BE2C (cell line): ENCODE measurements at regions not wholly inside any gene's neighbourhood (a gene's known extent, or its start where the extent isn't known, plus 50 kb on each side); places are given as distances from the start of the nearest gene placed in this dataset.

Experiments
- DNase-seq: peaks from one replicate; pipeline ENCODE4 v3.0.0-alpha.2; 2020
- H3K27me3 ChIP-seq: fragments of 250-450 bp; sonication (Bioruptor Pico); 2 replicates; pipeline ENCODE4 v1.5.1; 2020; ENCODE audit warnings: mild to moderate bottlenecking
- H3K36me3 ChIP-seq: fragments of 250-450 bp; sonication (Bioruptor Pico); 2 replicates; pipeline ENCODE4 v1.5.1; 2020; ENCODE audit warnings: mild to moderate bottlenecking
- H3K4me1 ChIP-seq: fragments of 250-450 bp; sonication (Bioruptor Pico); 2 replicates; pipeline ENCODE4 v1.5.1; 2020
- H3K4me3 ChIP-seq: 2 replicates; pipeline ENCODE4 v1.5.1; 2011; ENCODE audit warnings: low read depth, low read length
- H3K9me3 ChIP-seq: fragments of 250-450 bp; sonication (Bioruptor Pico); 2 replicates; pipeline ENCODE4 v1.5.1; 2020
- CTCF ChIP-seq: IDR thresholded peaks from 2 replicates; pipeline ENCODE4 v1.5.1; 2012; ENCODE audit warnings: mild to moderate bottlenecking, low read depth, low read length

GRCh38 chr10:36030516-36030915, 388.4 kb upstream of the FZD8 start:
- no peak for TF ChIP-seq CTCF
- Histone ChIP-seq H3K9me3 (no peaks in the 10 kb centered on the region), H3K4me1 (no peaks in the 10 kb centered on the region), H3K4me3 (no peak overlapping the region), H3K27me3 (no peaks in the 10 kb centered on the region), H3K36me3 (no peaks in the 10 kb centered on the region)
- DNase-seq: no peak

GRCh38 chr10:36026656-36027390, 384.7 kb upstream of the FZD8 start:
- TF ChIP-seq CTCF: no peak
- Histone ChIP-seq H3K4me1 (no peaks in the 10 kb centered on the region), H3K36me3 (no peaks in the 10 kb centered on the region), H3K4me3 (no peak overlapping the region), H3K27me3 (no peaks in the 10 kb centered on the region), H3K9me3 (no peaks in the 10 kb centered on the region)
- no peak for DNase-seq

- TF ChIP-seq CTCF: no peak
- no peak for DNase-seq
- no peaks in the 10 kb centered on the region for H3K36me3 ChIP-seq
- no peaks in the 10 kb centered on the region for H3K9me3 ChIP-seq
- H3K4me3 ChIP-seq: no peak overlapping the region
- no peaks in the 10 kb centered on the region for H3K4me1 ChIP-seq
- no peaks in the 10 kb centered on the region for H3K27me3 ChIP-seq
These were observed 384.0 kb upstream of the FZD8 start for GRCh38 chr10:36026081-36026480.

- Histone ChIP-seq H3K36me3 (no peaks in the 10 kb centered on the region), H3K4me3 (no peak overlapping the region), H3K9me3 (no peaks in the 10 kb centered on the region), H3K4me1 (no peaks in the 10 kb centered on the region), H3K27me3 (no peaks in the 10 kb centered on the region)
- no peak for DNase-seq
- TF ChIP-seq CTCF: no peak
These were observed 381.8 kb upstream of the FZD8 start for GRCh38 chr10:36023939-36024338.

GRCh38 chr10:36021096-36021495, 379.0 kb upstream of the FZD8 start:
- Histone ChIP-seq H3K4me1 (no peaks in the 10 kb centered on the region), H3K4me3 (no peak overlapping the region), H3K9me3 (no peaks in the 10 kb centered on the region), H3K36me3 (no peaks in the 10 kb centered on the region), H3K27me3 (no peaks in the 10 kb centered on the region)
- DNase-seq: no peak
- TF ChIP-seq CTCF: no peak

GRCh38 chr10:36019749-36020148, 377.7 kb upstream of the FZD8 start:
- H3K9me3 ChIP-seq: no peaks in the 10 kb centered on the region
- no peaks in the 10 kb centered on the region for H3K36me3 ChIP-seq
- no peak for DNase-seq
- no peak overlapping the region for H3K4me3 ChIP-seq
- no peaks in the 10 kb centered on the region for H3K4me1 ChIP-seq
- no peak for TF ChIP-seq CTCF
- no peaks in the 10 kb centered on the region for H3K27me3 ChIP-seq
